CD4-positive, alpha-beta T cell treated with Interleukin-4 for 1 hour (primary cell): ENCODE measurements at regions not wholly inside any gene's neighbourhood (a gene's known extent, or its start where the extent isn't known, plus 50 kb on each side); places are given as distances from the start of the nearest gene placed in this dataset.
"Not testable (repeated sequence)": the region's sequence is repeated elsewhere in the genome, so short reads cannot be mapped to it uniquely, and the experiment has no call there.

Experiments used
- DNase-seq, 2 donors: peaks; one replicate each; pipeline ENCODE4 v3.0.0-alpha.2; 2020 to 2022

GRCh38 chr15:20284891-20285535 lies 256.6 kb downstream of the GOLGA6L6 start:
- DNase-seq = peak in 1 of 2 donors; percentile 5

GRCh38 chr15:20283651-20284050 lies 257.9 kb downstream of the GOLGA6L6 start:
- peak in 1 of 2 donors; percentile 8 for DNase-seq

GRCh38 chr15:20282491-20282943 lies 259.1 kb downstream of the GOLGA6L6 start:
- peak in 1 of 2 donors; percentile 11 for DNase-seq

GRCh38 chr15:20281567-20282275 lies 259.9 kb downstream of the GOLGA6L6 start:
- DNase-seq = not testable (repeated sequence)

GRCh38 chr15:20280933-20281463 lies 260.6 kb downstream of the GOLGA6L6 start:
- peak in 1 of 2 donors; percentile 15 for DNase-seq

- DNase-seq = peak in 1 of 2 donors; percentile 16
These were observed 261.3 kb downstream of the GOLGA6L6 start for GRCh38 chr15:20280141-20280932.

GRCh38 chr15:20279056-20279455 lies 262.5 kb downstream of the GOLGA6L6 start:
- peak in 1 of 2 donors; percentile 6 for DNase-seq

- peak in 1 of 2 donors; percentile 8 for DNase-seq
These were observed 263.2 kb downstream of the GOLGA6L6 start for GRCh38 chr15:20278376-20278775.

GRCh38 chr15:20277451-20277850 lies 264.1 kb downstream of the GOLGA6L6 start:
- peak in 1 of 2 donors; percentile 9 for DNase-seq

- DNase-seq = peak in 1 of 2 donors; percentile 11
These were observed 265.1 kb downstream of the GOLGA6L6 start for GRCh38 chr15:20276312-20277114.

GRCh38 chr15:20275373-20275967 lies 266.1 kb downstream of the GOLGA6L6 start:
- peak in 1 of 2 donors; percentile 8 for DNase-seq

- DNase-seq = no peak
These were observed 269.0 kb downstream of the GOLGA6L6 start for GRCh38 chr15:20272422-20273184.

GRCh38 chr15:20271647-20272046 lies 270.0 kb downstream of the GOLGA6L6 start:
- DNase-seq = no peak

- not testable (repeated sequence) for DNase-seq
These were observed 271.6 kb downstream of the GOLGA6L6 start for GRCh38 chr15:20269956-20270355.

GRCh38 chr15:20267996-20268395 lies 273.6 kb downstream of the GOLGA6L6 start:
- not testable (repeated sequence) for DNase-seq

- not testable (repeated sequence) for DNase-seq
These were observed 274.4 kb downstream of the GOLGA6L6 start for GRCh38 chr15:20267051-20267730.

- DNase-seq = not testable (repeated sequence)
These were observed 275.9 kb downstream of the GOLGA6L6 start for GRCh38 chr15:20265710-20266109.

GRCh38 chr15:20261321-20262280 lies 280.0 kb downstream of the GOLGA6L6 start:
- not testable (repeated sequence) for DNase-seq

GRCh38 chr15:20260650-20261049 lies 280.9 kb downstream of the GOLGA6L6 start:
- DNase-seq = not testable (repeated sequence)
